ENCODE measurements at regions not wholly inside any gene's neighbourhood (a gene's known extent, or its start where the extent isn't known, plus 50 kb on each side); places are given as distances from the start of the nearest gene placed in this dataset.

- TF ChIP-seq, protein P1, sequence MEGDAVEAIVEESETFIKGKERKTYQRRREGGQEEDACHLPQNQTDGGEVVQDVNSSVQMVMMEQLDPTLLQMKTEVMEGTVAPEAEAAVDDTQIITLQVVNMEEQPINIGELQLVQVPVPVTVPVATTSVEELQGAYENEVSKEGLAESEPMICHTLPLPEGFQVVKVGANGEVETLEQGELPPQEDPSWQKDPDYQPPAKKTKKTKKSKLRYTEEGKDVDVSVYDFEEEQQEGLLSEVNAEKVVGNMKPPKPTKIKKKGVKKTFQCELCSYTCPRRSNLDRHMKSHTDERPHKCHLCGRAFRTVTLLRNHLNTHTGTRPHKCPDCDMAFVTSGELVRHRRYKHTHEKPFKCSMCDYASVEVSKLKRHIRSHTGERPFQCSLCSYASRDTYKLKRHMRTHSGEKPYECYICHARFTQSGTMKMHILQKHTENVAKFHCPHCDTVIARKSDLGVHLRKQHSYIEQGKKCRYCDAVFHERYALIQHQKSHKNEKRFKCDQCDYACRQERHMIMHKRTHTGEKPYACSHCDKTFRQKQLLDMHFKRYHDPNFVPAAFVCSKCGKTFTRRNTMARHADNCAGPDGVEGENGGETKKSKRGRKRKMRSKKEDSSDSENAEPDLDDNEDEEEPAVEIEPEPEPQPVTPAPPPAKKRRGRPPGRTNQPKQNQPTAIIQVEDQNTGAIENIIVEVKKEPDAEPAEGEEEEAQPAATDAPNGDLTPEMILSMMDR (IDR thresholded peaks at IDR 0.05; ENCODE audit: borderline replicate concordance, control extremely low read depth, extremely low read depth, insufficient read depth, missing control alignments), result no peak
- DNase-seq (ENCODE audit: low spot score), result no peak
- in situ Hi-C loops (cut with MboI; ENCODE audit: low sequenced_read_pairs, unreplicated experiment), result no loop called here
Observed at GRCh38 chr4:119835613-119835910, 207.0 kb upstream of the PDE5A start.

DNA sequence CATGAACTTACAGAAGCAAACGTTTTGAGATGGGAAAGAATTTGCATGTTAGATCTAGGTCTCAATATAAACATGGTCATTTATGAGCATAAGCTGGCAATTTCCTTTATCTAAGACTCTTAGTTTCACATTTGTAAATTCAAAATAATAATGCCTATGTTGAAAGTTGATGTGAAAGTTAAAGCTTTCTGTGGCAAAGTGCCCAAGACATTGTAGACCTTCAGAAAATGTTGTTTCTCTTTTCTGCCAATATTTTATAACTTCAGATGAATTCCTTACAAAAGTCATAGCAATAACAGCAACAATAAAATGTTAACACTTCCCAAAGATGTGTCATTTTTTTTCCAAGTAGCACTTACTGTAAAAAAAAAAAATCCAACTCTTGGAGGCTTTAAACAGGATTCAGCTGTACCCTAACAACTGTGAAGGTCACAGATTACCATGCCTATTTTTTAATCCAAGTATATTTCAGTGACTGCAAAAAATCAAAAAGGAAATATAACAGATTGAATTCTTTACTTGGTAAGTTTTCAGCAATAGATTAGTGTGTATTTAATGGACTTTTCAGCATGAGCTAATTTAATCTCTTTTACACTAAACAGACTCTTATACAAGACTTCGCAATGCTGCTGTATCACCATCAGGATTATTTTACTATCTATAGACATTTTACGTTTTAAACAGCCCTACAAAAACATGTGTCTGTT, 206.5 kb upstream of the PDE5A start:
- in situ Hi-C loops (cut with MboI; ENCODE audit: low sequenced_read_pairs, unreplicated experiment), result no loop called here
- DNase-seq (ENCODE audit: low spot score), result no peak

GRCh38 chr4:119833611-119834010, 205.0 kb upstream of the PDE5A start:
- in situ Hi-C loops (cut with MboI; ENCODE audit: low sequenced_read_pairs, unreplicated experiment), result no loop called here
- TF ChIP-seq, protein P1 (IDR thresholded peaks at IDR 0.05; ENCODE audit: borderline replicate concordance, control extremely low read depth, extremely low read depth, insufficient read depth, missing control alignments), result no peak
- DNase-seq (ENCODE audit: low spot score), result no peak

More for the DNA sequence above, 206.5 kb upstream of the PDE5A start:
- TF ChIP-seq, protein P1 (IDR thresholded peaks at IDR 0.05; ENCODE audit: borderline replicate concordance, control extremely low read depth, extremely low read depth, insufficient read depth, missing control alignments), result no peak

DNA sequence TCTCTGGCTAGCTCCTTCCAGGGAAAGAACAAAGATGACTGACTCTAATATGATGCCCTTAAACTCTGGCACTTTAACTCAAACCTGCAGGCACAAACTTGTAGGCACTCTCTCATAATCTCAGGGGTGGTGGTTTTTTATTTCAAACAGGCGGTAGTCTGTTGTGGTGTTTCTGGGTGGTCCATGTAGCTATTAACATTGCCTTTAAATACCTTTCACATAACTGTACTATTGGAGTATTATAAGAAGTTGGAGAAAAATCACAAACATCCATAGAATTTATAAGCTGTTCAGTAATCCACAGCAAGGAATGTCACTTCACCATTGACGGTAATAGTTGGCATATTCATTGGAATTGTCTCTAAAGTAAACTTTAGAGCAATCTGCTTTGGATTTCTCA, 204.2 kb upstream of the PDE5A start:
- TF ChIP-seq, protein P1 (IDR thresholded peaks at IDR 0.05; ENCODE audit: borderline replicate concordance, control extremely low read depth, extremely low read depth, insufficient read depth, missing control alignments), result no peak
- in situ Hi-C loops (cut with MboI; ENCODE audit: low sequenced_read_pairs, unreplicated experiment), result no loop called here
- no peak for DNase-seq (ENCODE audit: low spot score)

- TF ChIP-seq, protein P1 (IDR thresholded peaks at IDR 0.05; ENCODE audit: borderline replicate concordance, control extremely low read depth, extremely low read depth, insufficient read depth, missing control alignments), result no peak
- in situ Hi-C loops (cut with MboI; ENCODE audit: low sequenced_read_pairs, unreplicated experiment), result no loop called here
- no peak for DNase-seq (ENCODE audit: low spot score)
Observed at GRCh38 chr4:119829326-119829725, 200.7 kb upstream of the PDE5A start.

GRCh38 chr4:119825696-119826095, 197.1 kb upstream of the PDE5A start:
- no peak for DNase-seq (ENCODE audit: low spot score)
- in situ Hi-C loops (cut with MboI; ENCODE audit: low sequenced_read_pairs, unreplicated experiment), result no loop called here
- TF ChIP-seq, protein P1 (IDR thresholded peaks at IDR 0.05; ENCODE audit: borderline replicate concordance, control extremely low read depth, extremely low read depth, insufficient read depth, missing control alignments), result no peak

All from GM13976 (cell line).